Retina (tissue), 1 donor: ENCODE measurements at regions not wholly inside any gene's neighbourhood (a gene's known extent, or its start where the extent isn't known, plus 50 kb on each side); places are given as distances from the start of the nearest gene placed in this dataset.
"Not testable (repeated sequence)": the region's sequence is repeated elsewhere in the genome, so short reads cannot be mapped to it uniquely, and the experiment has no call there.

Experiments used
- DNase-seq: peaks from one replicate; pipeline ENCODE4 v3.0.0-alpha.2; 2016

DNA sequence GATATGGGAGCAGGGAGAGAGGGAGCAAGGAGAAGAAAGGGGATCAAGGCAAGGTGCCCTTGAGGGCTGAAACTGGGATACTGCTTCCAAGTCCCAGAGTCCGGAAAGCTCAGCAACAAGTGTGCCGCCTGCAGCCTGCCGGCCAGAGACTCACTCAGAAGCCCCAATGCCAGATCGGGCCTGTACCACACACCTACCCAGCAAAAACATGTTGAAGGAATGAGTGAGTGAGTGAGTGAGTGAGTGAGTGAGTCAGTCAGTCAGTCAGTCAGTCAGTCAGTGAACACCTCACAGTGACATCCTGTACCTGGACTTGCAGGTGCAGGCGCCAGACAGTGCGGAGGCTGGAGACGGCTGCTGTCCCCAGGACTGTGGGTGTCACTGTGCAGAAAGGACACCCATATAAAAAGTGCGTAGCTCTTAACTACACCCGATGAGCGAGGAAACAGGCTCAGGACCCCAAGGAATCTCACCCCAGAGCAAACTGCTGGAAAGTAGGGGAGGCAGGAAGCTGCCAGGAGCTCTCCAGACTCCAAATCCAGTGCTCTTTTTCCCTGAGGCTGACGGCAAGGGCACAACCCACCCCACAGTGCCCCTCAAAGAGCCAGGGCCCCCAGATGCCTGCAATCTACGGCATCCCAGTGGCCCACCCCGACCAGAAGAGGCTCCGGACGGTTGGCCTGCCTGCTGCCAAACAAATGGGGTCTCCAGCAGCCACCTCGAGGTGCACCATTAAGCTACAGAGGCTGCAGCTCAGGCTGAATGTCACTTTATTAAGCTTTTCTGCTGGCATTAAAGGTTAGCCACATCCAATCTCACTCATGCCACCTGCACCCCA is 261.7 kb downstream of the NPHP4 start:
- no peak for DNase-seq

DNA sequence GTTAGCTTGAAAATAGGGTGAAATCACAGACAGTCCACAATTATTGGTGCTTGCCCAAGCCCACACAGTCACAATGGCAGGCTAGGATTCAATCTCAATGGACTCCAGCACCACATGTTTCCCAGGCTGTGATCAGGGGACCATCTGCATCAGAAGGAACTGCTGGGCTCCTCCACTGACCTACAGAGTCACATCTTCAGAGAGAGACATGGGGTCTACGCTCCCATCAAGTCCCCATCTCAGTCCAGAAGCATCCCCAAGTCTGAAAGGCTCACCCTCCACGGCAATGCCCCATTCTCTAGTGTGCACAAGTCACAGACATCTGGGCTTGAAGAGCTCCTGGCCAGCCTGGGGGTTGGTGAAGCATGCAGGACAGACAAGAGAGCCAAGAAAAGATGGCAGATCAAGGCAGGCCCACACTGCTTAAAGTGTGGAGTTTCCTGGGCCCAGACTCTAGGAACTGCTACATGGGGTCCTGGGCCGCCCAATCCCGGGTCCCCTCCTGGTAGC is 262.5 kb downstream of the NPHP4 start:
- no peak for DNase-seq

DNA sequence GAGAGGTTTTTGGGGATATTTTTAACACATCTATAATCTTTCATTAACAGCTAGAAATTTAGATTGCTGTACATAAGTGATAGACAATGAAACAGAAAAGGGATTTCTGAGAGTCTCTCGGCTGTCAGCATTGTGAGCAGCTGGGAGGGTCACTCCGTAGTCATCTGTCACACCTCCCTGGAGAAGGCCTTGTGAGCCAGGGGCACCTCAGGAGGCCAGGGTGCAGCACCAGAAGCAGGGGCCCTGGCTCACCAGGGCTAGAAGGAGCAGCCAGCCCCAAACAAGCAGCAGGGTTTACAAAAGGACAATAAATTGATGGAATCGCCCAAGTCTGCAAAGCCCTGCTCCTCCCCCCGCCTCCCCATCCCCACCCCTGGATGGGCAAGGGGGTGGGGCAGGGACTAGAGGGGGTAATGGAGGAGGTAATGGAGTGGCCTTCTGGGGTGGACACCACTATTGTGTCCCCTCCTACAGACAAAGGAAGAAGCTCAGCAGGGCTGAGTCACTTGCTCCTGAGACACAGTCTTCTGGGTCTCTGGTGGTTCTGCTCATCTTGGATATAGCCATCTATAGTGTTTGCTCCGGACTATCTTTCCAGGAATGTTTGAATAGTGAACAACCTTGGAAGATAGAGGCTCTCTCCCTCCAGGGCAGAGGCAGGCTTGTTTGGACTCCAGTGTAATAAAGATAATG is 263.4 kb downstream of the NPHP4 start:
- no peak for DNase-seq

DNA sequence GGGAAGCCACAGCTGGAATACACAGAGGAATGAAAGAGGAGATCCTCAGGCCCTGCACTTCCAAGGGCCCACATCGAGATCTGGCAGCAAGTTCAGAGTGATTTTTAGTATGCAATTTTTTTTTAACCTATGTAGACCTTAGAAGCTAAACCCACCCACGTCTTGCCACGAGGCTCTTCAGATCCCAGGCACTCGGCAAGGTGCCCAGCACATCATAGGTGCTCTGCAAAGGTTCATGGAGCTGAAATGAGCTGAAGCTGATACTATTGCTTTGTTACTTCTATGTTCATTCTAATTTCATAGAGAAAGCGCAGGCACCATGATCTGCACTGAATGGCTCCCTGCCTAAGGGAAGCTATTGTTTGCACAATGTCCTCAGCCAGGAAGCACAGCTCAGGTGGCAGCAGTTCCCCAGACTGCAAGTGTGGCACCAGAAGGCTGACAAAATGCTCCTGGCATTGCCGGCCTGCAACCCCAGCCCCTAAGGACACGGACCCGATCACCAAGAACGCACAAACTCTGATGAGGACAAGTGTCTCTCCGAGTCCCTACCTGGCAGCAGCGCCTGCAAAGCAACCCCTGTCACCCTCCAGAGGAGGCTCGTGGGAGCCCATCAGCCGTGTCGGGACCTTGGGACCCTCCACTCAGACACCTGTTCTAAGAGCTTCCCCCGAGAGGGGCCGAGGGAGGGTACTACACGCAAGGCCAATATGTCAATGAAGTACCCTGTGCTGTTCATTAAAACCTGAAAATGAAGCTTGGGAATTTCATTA is 264.2 kb downstream of the NPHP4 start:
- no peak for DNase-seq

DNA sequence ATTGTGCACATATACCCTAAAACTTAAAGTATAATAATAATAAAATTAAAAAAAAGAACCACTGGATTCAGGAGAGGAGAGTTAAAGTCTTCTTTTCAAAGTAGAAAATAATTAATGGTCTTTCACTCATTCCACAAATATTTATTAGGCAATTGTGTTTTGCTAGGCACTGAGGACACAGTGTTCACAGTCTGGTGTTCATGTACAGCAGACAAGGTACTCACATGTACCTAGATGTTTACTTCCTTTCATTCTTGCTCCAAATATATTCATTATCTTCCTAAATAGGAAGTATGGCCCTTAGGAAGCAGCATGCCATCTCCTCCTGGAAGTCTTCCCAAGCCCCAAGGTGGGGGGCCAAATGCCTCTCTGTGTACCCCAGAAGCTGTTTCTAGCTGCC is 265.0 kb downstream of the NPHP4 start:
- no peak for DNase-seq

DNA sequence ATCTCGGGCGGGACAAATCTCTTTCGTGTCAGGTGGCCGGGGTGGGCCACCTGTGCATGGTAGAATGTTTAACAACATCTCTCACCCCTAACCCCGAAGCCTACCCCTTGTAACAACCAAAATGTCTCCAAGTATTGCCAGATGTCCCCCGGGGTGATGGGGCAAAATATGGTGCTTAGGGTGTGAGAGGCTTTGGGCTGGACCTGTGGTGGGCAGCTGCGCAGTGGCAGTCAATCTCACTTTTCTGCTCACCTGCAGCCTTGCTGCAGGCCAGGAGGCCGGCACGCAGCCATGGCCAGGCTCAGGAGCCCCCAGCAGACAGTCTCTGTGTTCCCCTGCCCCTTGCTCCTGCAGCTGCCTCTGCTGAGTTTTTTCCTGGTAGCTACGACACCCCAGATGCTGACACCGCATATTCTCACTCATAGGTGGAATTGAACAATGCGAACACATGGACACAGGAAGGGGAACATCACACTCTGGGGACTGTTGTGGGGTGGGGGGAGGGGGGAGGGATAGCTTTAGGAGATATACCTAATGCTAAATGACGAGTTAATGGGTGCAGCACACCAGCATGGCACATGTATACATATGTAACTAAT is 265.5 kb downstream of the NPHP4 start:
- not testable (repeated sequence) for DNase-seq

DNA sequence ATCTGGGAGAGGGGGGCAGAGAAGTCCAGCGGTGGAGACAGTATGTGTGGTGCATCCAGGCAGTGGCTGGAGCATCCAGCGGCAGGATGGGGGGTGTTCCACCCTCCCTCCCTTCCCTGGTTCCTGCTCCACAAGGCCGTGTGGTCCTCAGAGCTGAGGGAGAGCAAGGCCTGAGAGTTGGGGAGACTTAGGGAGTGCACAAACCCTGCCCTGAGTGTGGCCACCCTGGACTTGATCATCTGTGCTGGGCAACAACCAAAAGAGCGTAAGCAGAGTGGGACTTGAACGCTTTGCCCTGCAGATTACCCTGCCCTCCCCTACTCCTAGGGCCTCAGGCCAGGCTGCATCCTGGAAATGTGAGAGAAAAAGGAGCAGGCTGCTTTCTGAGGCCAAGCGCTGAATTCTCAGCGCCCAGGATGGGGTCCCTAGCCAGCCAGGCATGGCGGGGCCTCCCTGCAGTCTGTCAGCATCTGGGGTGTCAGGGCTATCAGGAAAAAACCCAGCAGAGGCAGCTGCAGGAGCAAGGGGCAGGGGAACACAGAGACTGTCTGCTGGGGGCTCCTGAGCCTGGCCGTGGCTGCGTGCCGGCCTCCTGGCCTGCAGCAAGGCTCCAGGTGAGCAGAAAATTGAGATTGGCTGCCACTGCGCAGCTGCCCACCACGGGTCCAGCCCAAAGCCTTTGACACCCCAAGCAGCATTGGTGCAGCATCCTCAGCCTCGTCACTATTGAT is 266.2 kb downstream of the NPHP4 start:
- DNase-seq, result no peak

DNA sequence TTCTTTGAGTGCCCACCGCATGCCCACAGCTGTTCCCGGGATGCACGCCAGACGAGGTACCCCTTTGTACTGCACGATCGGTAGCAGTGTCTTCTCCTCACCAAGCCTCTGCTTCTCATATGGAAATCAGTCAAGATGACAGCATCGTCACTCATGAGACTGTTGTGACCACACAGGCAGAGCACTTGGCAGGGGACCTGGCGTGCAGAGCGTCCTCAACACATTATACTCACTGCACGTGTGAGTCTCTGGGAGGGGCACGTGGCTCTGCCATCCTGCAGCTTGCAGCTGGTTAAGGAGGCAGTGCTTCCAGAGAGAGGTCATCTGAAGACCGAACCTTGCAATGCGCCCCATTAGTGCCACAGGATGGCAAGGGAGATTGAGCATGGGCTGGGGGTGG is 266.8 kb downstream of the NPHP4 start:
- no peak for DNase-seq

DNA sequence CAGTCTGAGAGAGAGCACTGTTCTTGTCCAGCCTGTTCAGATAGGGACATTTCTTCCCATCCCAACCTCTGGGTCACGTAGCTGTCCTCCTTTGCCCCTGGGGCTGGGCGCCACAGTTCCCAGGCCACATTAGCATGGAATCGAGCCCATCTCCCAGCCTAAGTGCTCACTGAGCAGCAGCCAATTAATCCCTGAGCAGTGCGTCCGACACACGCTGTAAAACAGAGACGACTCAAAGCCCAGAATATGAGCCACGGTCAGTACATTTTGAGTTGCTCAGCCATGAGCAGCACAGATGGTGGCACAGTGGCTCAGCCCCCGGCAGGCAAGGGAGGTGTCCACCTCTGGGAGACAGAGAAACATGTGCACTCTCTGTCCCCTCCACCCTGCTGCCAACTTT is 267.4 kb downstream of the NPHP4 start:
- no peak for DNase-seq

DNA sequence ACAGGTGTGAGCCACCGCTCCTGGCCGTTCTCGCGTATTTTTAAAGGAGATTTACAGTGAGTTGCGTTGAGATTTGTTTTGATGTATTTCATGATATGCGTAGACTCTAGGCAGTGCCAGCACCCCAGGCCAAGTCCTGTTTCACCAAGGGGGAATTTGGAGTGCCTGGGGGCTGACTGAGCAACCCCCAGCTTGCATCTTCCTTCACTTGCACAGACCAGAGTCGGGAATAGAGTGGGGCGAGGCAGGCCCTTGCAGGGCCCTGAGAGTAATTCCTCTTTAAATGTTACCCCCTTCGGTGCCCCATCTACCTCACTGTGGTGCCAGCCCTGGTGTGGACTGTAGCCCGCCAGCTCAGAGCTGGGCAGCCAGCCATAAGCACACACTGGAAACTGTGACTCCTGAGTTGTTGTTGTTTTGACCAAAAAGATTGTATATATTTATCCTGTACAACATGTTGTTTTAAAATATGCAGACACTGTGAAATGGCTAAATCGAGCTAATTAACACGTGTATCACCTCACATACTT is 269.5 kb downstream of the NPHP4 start:
- no peak for DNase-seq

DNA sequence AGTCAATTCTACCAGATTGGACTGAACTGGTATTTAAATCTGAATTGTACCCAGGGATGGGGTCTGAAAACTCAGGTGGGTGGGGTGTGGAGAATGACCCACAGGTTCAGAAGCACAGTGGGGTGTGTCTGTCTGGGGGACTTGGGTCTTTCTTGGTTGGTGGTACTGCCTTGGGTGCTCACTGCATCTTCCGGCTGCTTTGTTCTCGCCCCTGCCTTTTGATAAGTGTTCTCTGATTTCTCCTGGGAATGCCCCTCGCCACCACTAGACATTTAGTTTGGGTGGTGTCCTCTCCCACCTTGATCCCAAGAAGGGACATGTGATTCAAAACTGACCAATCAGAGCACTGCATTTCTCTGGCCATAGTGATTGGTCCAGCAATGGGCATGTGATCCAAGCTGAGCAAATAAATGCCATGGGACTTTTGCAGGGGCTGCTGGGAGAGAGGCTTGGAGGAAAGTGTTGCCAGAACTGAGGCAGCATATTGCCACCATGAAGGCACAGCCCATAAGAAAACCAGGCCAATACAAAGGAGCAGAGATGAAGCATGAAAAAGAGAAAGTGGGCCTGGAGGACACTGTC is 270.5 kb downstream of the NPHP4 start:
- no peak for DNase-seq

DNA sequence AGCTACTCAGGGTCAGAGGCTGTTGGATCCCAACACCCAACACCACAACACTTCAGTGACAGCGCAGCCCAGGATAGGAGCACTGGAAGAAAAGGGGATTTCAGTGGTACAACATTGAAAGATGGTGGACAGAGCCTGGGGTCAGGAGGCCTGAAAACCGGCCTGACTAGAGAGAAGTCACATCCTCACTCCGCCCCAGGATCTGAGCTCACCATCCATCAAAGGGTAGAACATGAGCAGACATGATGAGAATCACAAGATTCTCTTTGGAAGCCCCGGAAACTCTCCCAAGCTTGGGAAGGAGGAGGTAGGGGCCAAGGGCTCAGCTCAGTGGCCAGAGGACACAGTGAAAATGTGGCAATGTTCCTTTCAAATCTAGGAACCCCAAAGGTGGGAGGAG is 271.3 kb downstream of the NPHP4 start:
- DNase-seq, result no peak

DNA sequence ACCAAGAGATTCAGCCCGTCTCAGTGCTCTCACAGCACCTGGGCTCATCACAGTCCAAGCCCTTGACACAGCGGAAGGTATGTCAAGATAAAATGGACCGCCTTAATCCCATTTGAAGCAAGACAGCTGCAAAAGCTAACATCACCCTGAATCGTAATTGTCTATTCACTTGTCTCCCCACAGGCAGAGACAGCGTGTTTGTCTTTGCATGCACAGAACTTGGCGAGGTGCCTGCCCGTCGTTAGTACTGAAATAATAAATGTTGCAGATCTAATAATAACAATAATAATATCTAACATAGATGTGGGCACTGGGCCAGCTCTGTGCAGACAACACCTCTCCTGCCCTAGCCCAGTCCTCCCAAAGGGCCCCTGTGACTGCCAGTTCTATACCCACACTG is 271.7 kb downstream of the NPHP4 start:
- no peak for DNase-seq

DNA sequence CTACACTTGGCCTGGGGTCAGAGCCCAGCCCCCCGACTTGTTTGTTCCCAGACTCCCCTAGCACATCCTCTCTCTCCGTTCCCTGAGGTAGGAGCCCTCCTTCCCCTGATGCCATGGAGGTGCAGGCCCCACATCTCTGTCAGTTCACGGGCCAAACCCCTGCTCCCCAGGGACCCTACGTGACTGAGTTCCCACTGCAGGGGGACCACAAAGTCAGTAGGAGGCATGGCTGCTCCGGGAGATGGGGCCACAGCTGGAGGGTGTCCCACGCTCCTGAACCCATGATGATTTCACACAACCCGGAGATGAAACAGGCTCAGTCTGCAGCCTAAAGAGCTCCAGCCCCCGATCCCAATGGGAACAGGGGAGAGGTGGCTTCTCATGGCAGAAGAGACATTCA is 272.2 kb downstream of the NPHP4 start:
- DNase-seq, result no peak

DNA sequence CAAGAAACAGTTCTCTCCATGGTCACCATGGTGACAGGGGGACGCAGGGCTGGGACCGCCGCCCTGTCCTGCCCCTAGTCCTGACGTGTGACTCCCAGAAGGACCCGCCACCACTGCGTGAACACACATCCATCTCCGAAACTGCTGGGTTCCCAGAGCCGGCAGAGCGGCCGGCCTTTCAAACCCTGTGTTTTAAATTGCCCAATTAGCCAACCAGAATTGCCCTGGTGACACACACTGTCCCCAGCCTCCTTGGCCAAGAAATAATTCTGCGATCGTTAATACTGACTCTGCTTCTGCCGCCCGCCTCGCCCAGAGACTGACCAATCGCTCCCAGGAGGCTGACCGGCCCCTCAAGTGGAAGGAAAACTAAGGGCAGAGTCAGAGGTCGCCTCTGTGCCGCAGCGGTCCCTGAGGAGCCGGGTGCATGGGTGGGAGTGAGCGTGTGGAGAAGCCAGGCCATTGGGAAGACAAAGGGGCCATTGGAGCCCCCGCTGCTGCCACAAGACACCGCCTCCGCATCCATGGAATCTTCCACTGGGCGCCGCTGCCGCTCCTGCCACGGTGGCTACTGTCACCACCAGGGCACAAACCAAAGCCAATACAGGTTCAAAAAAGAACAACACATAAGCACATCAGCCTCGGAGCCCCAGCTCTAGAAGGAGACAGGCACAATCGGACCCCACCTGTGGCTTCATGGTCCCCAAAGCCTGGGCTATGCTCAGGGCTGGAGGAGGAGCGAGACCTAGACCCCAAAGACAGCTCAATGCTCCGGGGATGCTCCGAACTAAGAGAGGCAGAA is 273.2 kb downstream of the NPHP4 start:
- peak; percentile 76 for DNase-seq

DNA sequence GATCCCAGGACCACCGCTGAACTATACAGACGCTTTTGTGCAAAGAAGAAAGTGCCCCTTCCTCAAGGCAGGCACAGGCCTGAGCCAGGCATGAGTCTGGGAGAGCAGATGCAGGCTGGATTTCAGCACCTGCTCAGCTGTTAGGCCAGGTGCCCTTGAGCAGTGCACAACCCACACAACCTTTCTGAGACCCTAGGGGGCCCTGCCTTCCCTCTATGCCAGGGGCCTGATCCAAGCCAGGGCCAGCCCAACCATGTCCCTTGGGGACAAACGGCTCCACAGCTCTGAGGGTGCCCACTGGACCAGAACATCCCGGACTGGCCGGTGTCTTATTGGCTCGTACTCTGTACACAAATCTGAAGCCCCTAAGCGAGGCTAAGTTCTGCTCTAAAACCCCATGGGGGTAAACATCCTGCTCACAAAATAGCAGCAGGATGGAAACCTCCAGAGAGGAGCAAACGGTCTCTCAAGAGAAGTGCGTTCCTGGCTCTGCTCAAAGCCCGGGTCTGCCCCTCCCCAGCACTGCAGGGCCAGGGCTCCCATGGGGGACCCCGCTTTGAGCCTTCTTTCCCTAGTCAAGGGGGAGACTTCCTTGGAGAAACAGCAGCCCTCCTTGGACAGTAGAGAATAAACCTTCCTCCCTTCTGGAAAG is 275.1 kb downstream of the NPHP4 start:
- no peak for DNase-seq

DNA sequence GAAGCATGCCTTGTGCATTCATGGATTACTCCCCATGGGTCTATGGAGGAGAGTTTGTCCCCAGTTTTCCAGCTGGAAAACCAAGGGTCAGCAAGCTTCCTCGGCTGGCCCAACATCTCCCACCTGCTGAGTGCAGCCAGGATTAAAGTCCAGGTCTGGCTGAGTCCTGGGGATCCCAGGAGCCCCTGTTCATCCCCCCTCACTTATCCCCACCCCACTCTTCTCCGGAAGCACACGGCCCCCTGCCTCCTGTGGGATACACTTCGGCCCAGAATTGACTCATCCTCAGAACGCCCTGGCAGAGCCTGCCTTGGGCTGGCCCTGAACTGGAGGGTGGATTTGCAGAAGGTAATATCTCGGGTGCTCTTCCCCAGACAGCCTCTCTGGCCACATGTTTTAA is 276.1 kb downstream of the NPHP4 start:
- DNase-seq, result no peak

DNA sequence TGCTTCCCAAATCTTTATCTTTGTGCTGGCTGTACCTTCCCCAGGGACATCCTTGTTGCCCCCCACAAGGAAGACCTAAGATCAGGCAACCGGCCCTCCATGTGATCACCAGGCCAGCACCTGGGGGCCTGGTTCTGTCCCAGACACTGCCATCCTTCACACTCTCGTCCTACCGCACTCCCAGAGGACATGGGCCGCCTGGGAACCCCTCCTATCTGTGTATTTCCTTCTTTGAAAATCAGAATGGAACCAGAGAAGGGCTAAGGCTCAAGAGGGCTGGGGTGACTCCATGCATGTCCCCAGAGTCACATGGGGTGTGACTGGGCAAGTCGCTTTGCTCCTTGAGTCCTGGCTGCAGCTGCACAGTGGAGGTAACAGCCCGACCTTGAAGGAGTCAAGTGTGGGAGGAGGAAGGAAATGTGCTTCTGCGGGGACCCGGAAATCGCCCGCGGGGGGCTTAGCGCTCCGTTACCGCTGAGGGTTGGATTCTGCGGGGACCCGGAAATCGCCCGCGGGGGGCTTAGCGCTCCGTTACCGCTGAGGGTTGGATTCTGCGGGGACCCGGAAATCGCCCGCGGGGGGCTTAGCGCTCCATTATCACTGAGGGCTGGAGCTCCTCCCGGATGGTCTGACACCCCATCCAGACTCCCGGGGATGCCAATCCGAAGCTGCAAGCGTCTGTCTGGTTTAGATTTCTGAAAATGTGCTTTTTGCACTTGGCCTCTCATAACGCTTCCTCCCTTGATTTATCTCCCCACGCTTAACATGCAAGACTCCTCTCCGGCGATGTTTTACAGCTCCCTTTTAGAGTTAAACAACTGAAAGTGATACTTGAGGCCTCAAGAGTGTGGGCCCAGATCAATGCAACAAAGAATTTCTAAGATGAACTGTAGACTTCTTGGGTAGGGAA is 278.9 kb downstream of the NPHP4 start:
- DNase-seq, result no peak

DNA sequence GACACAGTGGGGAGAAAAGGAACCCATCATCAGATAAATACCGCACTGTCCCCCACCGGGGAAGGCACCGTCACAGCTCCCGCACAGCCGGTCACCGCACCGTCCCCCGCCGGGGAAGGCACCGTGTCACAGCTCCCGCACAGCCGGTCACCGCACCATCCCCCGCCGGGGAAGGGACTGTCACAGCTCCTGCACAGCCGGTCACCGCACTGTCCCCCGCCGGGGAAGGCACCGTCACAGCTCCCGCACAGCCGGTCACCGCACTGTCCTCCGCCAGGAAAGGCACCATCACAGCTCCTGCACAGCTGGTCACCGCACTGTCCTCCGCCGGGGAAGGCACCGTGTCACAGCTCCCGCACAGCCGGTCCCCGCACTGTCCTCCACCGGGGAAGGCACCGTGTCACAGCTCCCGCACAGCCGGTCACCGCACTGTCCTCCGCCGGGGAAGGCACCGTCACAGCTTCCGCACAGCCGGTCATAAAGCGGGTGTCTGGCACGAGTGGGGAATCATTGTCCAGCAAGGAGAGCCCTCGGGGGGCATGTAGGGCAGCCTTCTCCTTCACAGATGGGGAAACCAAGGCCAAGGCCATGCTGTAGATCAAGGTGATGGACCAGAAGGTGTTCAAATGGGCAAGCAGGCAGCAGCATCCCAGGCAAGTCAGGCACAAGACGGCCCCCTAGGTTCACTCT is 280.1 kb downstream of the NPHP4 start:
- DNase-seq, result no peak
